Natural killer cell (primary cell): ENCODE measurements at regions not wholly inside any gene's neighbourhood (a gene's known extent, or its start where the extent isn't known, plus 50 kb on each side); places are given as distances from the start of the nearest gene placed in this dataset.

Source experiments
- ATAC-seq, 3 donors: fragments of 150-1000 bp in 2 of 3; fragments of 200-7000 bp in 1 of 3; cut with Tn5 transposase; 1 replicate in 1 of 3; 2 replicates in 2 of 3; pipeline ENCODE4 v1.10.0; 2021; ENCODE audit warnings: mild to moderate bottlenecking in 2 of 3, moderate library complexity in 2 of 3
- DNase-seq, 2 donors: peaks; one replicate each; pipeline versions ENCODE4 v3.0.0 to v3.0.0-alpha.2; 2013 to 2021; ENCODE audit warnings: mixed read lengths in 1 of 2
- H3K27ac ChIP-seq: one replicate; pipeline ENCODE4 v1.5.1; 2013; ENCODE audit warnings: mild to moderate bottlenecking, low read length
- H3K27me3 ChIP-seq: one replicate; pipeline ENCODE4 v1.6.1; 2013; ENCODE audit warnings: low read length; ENCODE audit not compliant: control insufficient read depth, insufficient read depth
- H3K36me3 ChIP-seq: one replicate; pipeline ENCODE4 v1.6.1; 2013; ENCODE audit warnings: low read length; ENCODE audit not compliant: control insufficient read depth, insufficient read depth
- H3K4me1 ChIP-seq: one replicate; pipeline ENCODE4 v1.6.1; 2013; ENCODE audit warnings: low read length; ENCODE audit not compliant: control insufficient read depth, insufficient read depth
- H3K4me3 ChIP-seq: one replicate; pipeline ENCODE4 v1.5.1; 2013; ENCODE audit warnings: low read length
- H3K9me3 ChIP-seq: one replicate; pipeline ENCODE4 v1.6.1; 2013; ENCODE audit warnings: low read length; ENCODE audit not compliant: control insufficient read depth, insufficient read depth
- H3K27ac Mint-ChIP-seq, 2 donors: one replicate each; pipeline ENCODE4 v1.8.0; 2022; ENCODE audit warnings: mild to moderate bottlenecking in 2 of 2, mixed read lengths in 2 of 2, moderate library complexity in 1 of 2
- H3K27me3 Mint-ChIP-seq, 2 donors: one replicate each; pipeline ENCODE4 v1.8.0; 2022; ENCODE audit warnings: low read depth in 2 of 2, mixed read lengths in 2 of 2
- H3K36me3 Mint-ChIP-seq: one replicate; pipeline ENCODE4 v1.8.0; 2022; ENCODE audit warnings: mixed read lengths
- H3K4me1 Mint-ChIP-seq, 2 donors: one replicate each; pipeline ENCODE4 v1.8.0; 2022; ENCODE audit warnings: mixed read lengths in 2 of 2
- H3K4me3 Mint-ChIP-seq: one replicate; pipeline ENCODE4 v1.8.0; 2022; ENCODE audit warnings: mild to moderate bottlenecking, moderate library complexity, mixed read lengths
- H3K9me3 Mint-ChIP-seq, 2 donors: one replicate each; pipeline ENCODE4 v1.8.0; 2022; ENCODE audit warnings: mixed read lengths in 2 of 2
- CTCF ChIP-seq: fragments of 200-600 bp; IDR thresholded peaks from one replicate; pipeline ENCODE4 v1.8.0; 2022; ENCODE audit warnings: antibody characterized with exemption
- WGBS: methylation state at CpG from one replicate; pipeline ENCODE4 v1.1.7; 2013; ENCODE audit warnings: missing lambda C conversion rate; ENCODE audit not compliant: insufficient coverage; 5-methylcytosine and 5-hydroxymethylcytosine counted together
- intact Hi-C: fragments of 100-400 bp; cut with micrococcal nuclease; formaldehyde crosslinking; loops from one replicate; pipeline ENCODE4 v1.14.2; 2022

- Histone ChIP-seq H3K27me3 (no peaks in the 10 kb centered on the region), H3K27ac (no peak overlapping the region), H3K4me1 (no peaks in the 10 kb centered on the region), H3K4me3 (no peak overlapping the region), H3K9me3 (no peaks in the 10 kb centered on the region), H3K36me3 (no peaks in the 10 kb centered on the region)
- WGBS: 67% methylated on average over 2 of the region's 3 CpGs
- H3K36me3 Mint-ChIP-seq: no peaks in the 10 kb centered on the region
- DNase-seq (no peak), ATAC-seq (no peak)
- intact Hi-C loops: no loop called here
- peaks cover 0 to 2% of the 10 kb centered on the region in 2 donors for H3K9me3 Mint-ChIP-seq
- no peaks in the 10 kb centered on the region for H3K4me1 Mint-ChIP-seq
- H3K27ac Mint-ChIP-seq: no peak overlapping the region
- H3K27me3 Mint-ChIP-seq: no peaks in the 10 kb centered on the region
- no peak overlapping the region for H3K4me3 Mint-ChIP-seq
- no peak for TF ChIP-seq CTCF
Measured at GRCh38 chr11:130999992-131000770, 83.9 kb upstream of the SNX19 start.

GRCh38 chr11:131002145-131002544 is 85.9 kb upstream of the SNX19 start:
- intact Hi-C loops: no loop called here
- 95% methylated on average over 4 of the region's 6 CpGs for WGBS
- ATAC-seq: no peak
- no peak for TF ChIP-seq CTCF
- peaks cover 0 to 2% of the 10 kb centered on the region in 2 donors for H3K9me3 Mint-ChIP-seq
- H3K36me3 ChIP-seq: no peaks in the 10 kb centered on the region
- H3K4me3 ChIP-seq: no peak overlapping the region
- no peak overlapping the region for H3K4me3 Mint-ChIP-seq
- no peaks in the 10 kb centered on the region for H3K27me3 Mint-ChIP-seq
- H3K4me1 Mint-ChIP-seq: no peaks in the 10 kb centered on the region
- H3K27ac ChIP-seq: no peak overlapping the region
- H3K27ac Mint-ChIP-seq: no peak overlapping the region
- H3K27me3 ChIP-seq: no peaks in the 10 kb centered on the region
- no peaks in the 10 kb centered on the region for H3K9me3 ChIP-seq
- DNase-seq: no peak
- H3K4me1 ChIP-seq: no peaks in the 10 kb centered on the region
- no peaks in the 10 kb centered on the region for H3K36me3 Mint-ChIP-seq

GRCh38 chr11:131005829-131006228 is 89.5 kb upstream of the SNX19 start:
- Mint-ChIP-seq H3K4me1 (no peaks in the 10 kb centered on the region), H3K27ac (no peak overlapping the region), H3K36me3 (no peaks in the 10 kb centered on the region), H3K27me3 (peaks cover 0 to 5% of the 10 kb centered on the region in 2 donors), H3K9me3 (peaks cover 2 to 6% of the 10 kb centered on the region in 2 donors), H3K4me3 (no peak overlapping the region)
- no peak for TF ChIP-seq CTCF
- Histone ChIP-seq H3K36me3 (no peaks in the 10 kb centered on the region), H3K27ac (no peak overlapping the region), H3K9me3 (no peaks in the 10 kb centered on the region), H3K4me3 (no peak overlapping the region), H3K27me3 (no peaks in the 10 kb centered on the region), H3K4me1 (no peaks in the 10 kb centered on the region)
- WGBS: 100% methylated on average over 1 of the region's 3 CpGs
- DNase-seq: no peak
- no peak for ATAC-seq
- intact Hi-C loops: no loop called here

- Mint-ChIP-seq H3K9me3 (no peaks in the 10 kb centered on the region), H3K4me3 (no peak overlapping the region), H3K4me1 (no peaks in the 10 kb centered on the region), H3K27ac (no peak overlapping the region), H3K36me3 (no peaks in the 10 kb centered on the region), H3K27me3 (peaks cover 0 to 3% of the 10 kb centered on the region in 2 donors)
- DNase-seq: no peak
- no peaks in the 10 kb centered on the region for H3K9me3 ChIP-seq
- intact Hi-C loops: no loop called here
- H3K4me1 ChIP-seq: no peaks in the 10 kb centered on the region
- no peak for ATAC-seq
- no peak overlapping the region for H3K4me3 ChIP-seq
- WGBS: 77% methylated on average over 1 of the region's 1 CpG
- no peaks in the 10 kb centered on the region for H3K27me3 ChIP-seq
- H3K36me3 ChIP-seq: no peaks in the 10 kb centered on the region
- TF ChIP-seq CTCF: no peak
- H3K27ac ChIP-seq: no peak overlapping the region
Measured at GRCh38 chr11:131025020-131025419, 108.7 kb upstream of the SNX19 start.
